Inflammatory macrophage treated with lipopolysaccharide for 4 hours (primary cell): ENCODE measurements at regions not wholly inside any gene's neighbourhood (a gene's known extent, or its start where the extent isn't known, plus 50 kb on each side); places are given as distances from the start of the nearest gene placed in this dataset.

ENCODE experiments used
- DNase-seq: peaks from one replicate; pipeline ENCODE4 v3.0.0-alpha.2; 2020

- DNase-seq = no peak
Observed at GRCh38 chr13:34591900-34592529, 350.1 kb upstream of the NBEA start.

- DNase-seq = no peak
Observed at GRCh38 chr13:34593658-34594057, 348.4 kb upstream of the NBEA start.

GRCh38 chr13:34594507-34594906, 347.6 kb upstream of the NBEA start:
- no peak for DNase-seq

- DNase-seq = no peak
Observed at GRCh38 chr13:34608331-34608730, 333.7 kb upstream of the NBEA start.

GRCh38 chr13:34611671-34612070, 330.4 kb upstream of the NBEA start:
- DNase-seq = no peak

GRCh38 chr13:34617473-34618083, 324.5 kb upstream of the NBEA start:
- no peak for DNase-seq

GRCh38 chr13:34618654-34619053, 323.4 kb upstream of the NBEA start:
- no peak for DNase-seq

GRCh38 chr13:34619326-34619725, 322.7 kb upstream of the NBEA start:
- no peak for DNase-seq

- no peak for DNase-seq
Observed at GRCh38 chr13:34620074-34620850, 321.8 kb upstream of the NBEA start.

GRCh38 chr13:34620862-34621261, 321.2 kb upstream of the NBEA start:
- no peak for DNase-seq

- DNase-seq = no peak
Observed at GRCh38 chr13:34623331-34623730, 318.7 kb upstream of the NBEA start.

GRCh38 chr13:34627509-34628208, 314.4 kb upstream of the NBEA start:
- DNase-seq = no peak

GRCh38 chr13:34628209-34628682, 313.8 kb upstream of the NBEA start:
- no peak for DNase-seq

GRCh38 chr13:34634448-34634847, 307.6 kb upstream of the NBEA start:
- DNase-seq = no peak

- no peak for DNase-seq
Observed at GRCh38 chr13:34637138-34637537, 304.9 kb upstream of the NBEA start.

GRCh38 chr13:34637636-34638035, 304.4 kb upstream of the NBEA start:
- no peak for DNase-seq

GRCh38 chr13:34638897-34639296, 303.2 kb upstream of the NBEA start:
- no peak for DNase-seq

GRCh38 chr13:34640179-34640992, 301.7 kb upstream of the NBEA start:
- no peak for DNase-seq

GRCh38 chr13:34640993-34641330, 301.1 kb upstream of the NBEA start:
- no peak for DNase-seq

GRCh38 chr13:34647379-34648150, 294.5 kb upstream of the NBEA start:
- no peak for DNase-seq

- DNase-seq = no peak
Observed at GRCh38 chr13:34654203-34654602, 287.9 kb upstream of the NBEA start.

- DNase-seq = no peak
Observed at GRCh38 chr13:34654647-34655046, 287.4 kb upstream of the NBEA start.
